K562 (cell line): ENCODE measurements at regions not wholly inside any gene's neighbourhood (a gene's known extent, or its start where the extent isn't known, plus 50 kb on each side); places are given as distances from the start of the nearest gene placed in this dataset.

Experiments
- ATAC-seq: fragments of 200-7000 bp; cut with Tn5 transposase; 3 replicates; pipeline ENCODE4 v1.9.1; 2020; ENCODE audit warnings: moderate library complexity
- BruUV-seq: library from RNA; stranded (reverse); fragments of 400-500 nt; replicated peaks from 2 replicates; lab custom pipeline; 2021; lab: Mats Ljungman, UMichigan
- CTCF ChIA-PET: fragments of 300-600 bp; formaldehyde crosslinking; extraction: SDS; loops from one replicate; lab custom pipeline; 2021; ENCODE audit warnings: low intra/inter-chr PET ratio; lab: Yijun Ruan, JAX
- POLR2A ChIA-PET: fragments of 300-600, 350-650 bp; sonication (Branson Sonifier 250); formaldehyde crosslinking; extraction: SDS; loops from one replicate; lab custom pipeline; 2021; ENCODE audit warnings: antibody characterized with exemption, inconsistent platforms; lab: Yijun Ruan, JAX
- DNase-seq, 4 experiments: peaks; one replicate each; pipeline versions ENCODE4 v3.0.0 to v3.0.0-alpha.2; 2011 to 2018; ENCODE audit warnings: low spot score in 3 of 4, mixed read lengths in 3 of 4; ENCODE audit errors: extremely low read depth in 1 of 4
- FAIRE-seq: peaks from 2 replicates; lab custom pipeline; 2011; peaks lifted over from hg19 to GRCh38; lab: Jason Lieb, UNC
- H2AFZ ChIP-seq: 2 replicates; pipeline ENCODE4 v1.6.0; 2011; ENCODE audit warnings: low read depth, low read length, control low read depth, inconsistent platforms
- H3K27ac ChIP-seq: fragments of 200-600 bp; 3 replicates; pipeline ENCODE4 v1.8.0; 2011; ENCODE audit warnings: low read depth, mild to moderate bottlenecking, control low read depth, inconsistent platforms, low read length, moderate library complexity, mixed read lengths; ENCODE audit errors: extremely low read depth
- H3K27me3 ChIP-seq, 2 experiments: fragments of 300-600 bp in 1 of 2; 2 replicates in 1 of 2; 3 replicates in 1 of 2; pipeline versions ENCODE4 v1.6.0 to v1.8.0; 2011; ENCODE audit warnings: inconsistent platforms in 2 of 2, low read length in 2 of 2, mild to moderate bottlenecking in 1 of 2, mixed read lengths in 1 of 2, moderate library complexity in 1 of 2; ENCODE audit not compliant: control insufficient read depth in 2 of 2, insufficient read depth in 2 of 2
- H3K36me3 ChIP-seq: fragments of 300-600 bp; 3 replicates; pipeline ENCODE4 v1.8.0; 2011; ENCODE audit warnings: mild to moderate bottlenecking, low read length, inconsistent platforms; ENCODE audit not compliant: control insufficient read depth, insufficient read depth
- H3K4me1 ChIP-seq, 2 experiments: fragments of 200-600 bp in 1 of 2; replicated peaks in 1 of 2; 2 replicates in 1 of 2; 3 replicates in 1 of 2; pipeline versions ENCODE4 v1.5.1 to v1.8.0; 2011; ENCODE audit warnings: inconsistent platforms in 2 of 2, low read length in 2 of 2, mild to moderate bottlenecking in 1 of 2, mixed read lengths in 1 of 2, moderate library complexity in 1 of 2; ENCODE audit not compliant: control insufficient read depth in 2 of 2, insufficient read depth in 2 of 2
- H3K4me2 ChIP-seq: 2 replicates; pipeline ENCODE4 v1.6.1; 2011; ENCODE audit warnings: low read length, control low read depth, inconsistent platforms, mixed read lengths; ENCODE audit not compliant: insufficient read depth
- H3K4me3 ChIP-seq: fragments of 200-600 bp; sonication (generic), shearing (Covaris generic); 2 replicates; pipeline ENCODE4 v1.5.1; 2016; ENCODE audit warnings: control low read depth, inconsistent platforms
- H3K79me2 ChIP-seq: fragments of 200-600 bp; 3 replicates; pipeline ENCODE4 v1.8.0; 2011; ENCODE audit warnings: low read length, inconsistent platforms; ENCODE audit not compliant: control insufficient read depth, insufficient read depth
- H3K9ac ChIP-seq, 2 experiments: 2 replicates each; pipeline versions ENCODE4 v1.6.0 to v1.6.1; 2011; ENCODE audit warnings: low read depth in 2 of 2, low read length in 2 of 2, control low read depth in 1 of 2, inconsistent platforms in 1 of 2, mild to moderate bottlenecking in 1 of 2, mixed read lengths in 1 of 2; ENCODE audit not compliant: insufficient read depth in 1 of 2
- H3K9me1 ChIP-seq: one replicate; pipeline ENCODE4 v1.6.0; 2011; ENCODE audit warnings: inconsistent platforms, mild to moderate bottlenecking, low read length, moderate library complexity; ENCODE audit not compliant: control insufficient read depth, insufficient read depth
- H3K9me3 ChIP-seq: replicated peaks from 2 replicates; pipeline ENCODE4 v1.5.1; 2011; ENCODE audit warnings: low read depth, low read length, inconsistent platforms; ENCODE audit not compliant: control insufficient read depth, insufficient read depth
- H4K20me1 ChIP-seq: replicated peaks from 2 replicates; pipeline ENCODE4 v1.6.1; 2011; ENCODE audit warnings: low read length, inconsistent platforms, mixed read lengths; ENCODE audit not compliant: control insufficient read depth, insufficient read depth
- ESRRA ChIP-seq: fragments of 450-650 bp; IDR thresholded peaks from 2 replicates; pipeline ENCODE4 v1.6.1; 2014; ENCODE audit warnings: low read depth, mild to moderate bottlenecking, moderate library complexity, borderline replicate concordance
- PBX2 ChIP-seq, 2 experiments: IDR thresholded peaks in 1 of 2; conservative IDR thresholded peaks in 1 of 2; 2 replicates each; pipeline ENCODE4 v1.6.1; 2016; ENCODE audit warnings: low read depth in 2 of 2, mild to moderate bottlenecking in 1 of 2, missing compliant biosample characterization in 1 of 2, missing genetic modification characterization in 1 of 2, moderate library complexity in 1 of 2
- ZKSCAN1 ChIP-seq: fragments of 150-350 bp; IDR thresholded peaks from 2 replicates; pipeline ENCODE4 v1.6.1; 2016; ENCODE audit warnings: low read depth, low read length
- ZNF699 ChIP-seq: fragments of 250-450 bp; sonication (Bioruptor Pico); IDR thresholded peaks from 2 replicates; pipeline ENCODE4 v1.8.0; 2021; ENCODE audit warnings: mild to moderate bottlenecking, moderate library complexity; ENCODE audit not compliant: insufficient replicate concordance
- WGBS: fragments of 100-300 bp; shearing (Covaris generic); methylation state at CpG from one replicate; pipeline ENCODE4 v1.1.6; 2016; ENCODE audit warnings: low coverage, mixed read lengths; ENCODE audit not compliant: insufficient coverage; ENCODE audit errors: missing lambda C conversion rate; 5-methylcytosine and 5-hydroxymethylcytosine counted together
- in situ Hi-C: fragments of 300-500 bp; cut with MboI; formaldehyde crosslinking; loops from 4 replicates; pipeline ENCODE4 v1.15.0; 2018; ENCODE audit warnings: inconsistent platforms, mixed read lengths
- intact Hi-C: fragments of 100-400 bp; cut with micrococcal nuclease; formaldehyde crosslinking; loops from 2 replicates; pipeline ENCODE4 v1.14.2; 2022

- Histone ChIP-seq H3K79me2 (no peaks in the 10 kb centered on the region), H3K9me1 (no peaks in the 10 kb centered on the region), H3K9me3 (no peaks in the 10 kb centered on the region), H3K36me3 (no peaks in the 10 kb centered on the region), H3K9ac (no peak overlapping the region), H3K27ac (no peak overlapping the region), H3K4me1 (no peaks in the 10 kb centered on the region; a peak in 1 of 5 replicates), H4K20me1 (no peaks in the 10 kb centered on the region), H3K4me3 (no peak overlapping the region), H3K27me3 (no peaks in the 10 kb centered on the region), H3K4me2 (no peak overlapping the region), H2AFZ (no peak overlapping the region)
- intact Hi-C loops = no loop called here
- no TSS peak for BruUV-seq
- FAIRE-seq (no peak), DNase-seq (no peak), ATAC-seq (no peak)
- CTCF ChIA-PET = no interaction called here
- TF ChIP-seq ZKSCAN1 (no peak), ESRRA (no peak), PBX2 (CRISPR knock-in tag; IDR thresholded peaks at IDR 0.05; ENCODE audit: low read depth) (no peak), PBX2 (tag; conservative IDR thresholded peaks at IDR 0.05; ENCODE audit: low read depth) (no peak), ZNF699 (CRISPR knock-in tag) (no peak)
- POLR2A ChIA-PET = interaction anchor here (1.2 to 1.3 kb wide), 3 partner anchors 9 to 43 kb away, joined by 3 to 5 read pairs (median 3); no protein-coding TSS in a partner anchor
- in situ Hi-C loops = no loop called here
- 0% methylated on average over 1 of the region's 1 CpG for WGBS
Measured at GRCh38 chr11:10941414-10941813, 83.6 kb upstream of the ZBED5 start.
